Neural cell (in vitro differentiated cells): ENCODE measurements at regions not wholly inside any gene's neighbourhood (a gene's known extent, or its start where the extent isn't known, plus 50 kb on each side); places are given as distances from the start of the nearest gene placed in this dataset.

Experiments used
- H2AFZ ChIP-seq: fragments of 200-600, 300-800 bp; sonication (generic), shearing (Covaris generic); 2 replicates; pipeline ENCODE4 v1.6.0; 2014; ENCODE audit warnings: low read depth, mild to moderate bottlenecking, antibody characterized with exemption, low read length, moderate library complexity
- H3F3A ChIP-seq: fragments of 200-600 bp; shearing (Covaris generic); 2 replicates; pipeline ENCODE4 v1.6.1; 2016; ENCODE audit warnings: mild to moderate bottlenecking, moderate library complexity, mixed read lengths, antibody characterized with exemption, low read length; ENCODE audit not compliant: insufficient read depth, poor library complexity, severe bottlenecking
- H3K27ac ChIP-seq: fragments of 200-600, 300-800 bp; sonication (generic), shearing (Covaris generic); 2 replicates; pipeline ENCODE4 v1.5.1; 2014; ENCODE audit warnings: mild to moderate bottlenecking, low read length, moderate library complexity
- H3K27me3 ChIP-seq: fragments of 300-800, 200-600 bp; sonication (generic), shearing (Covaris generic); 2 replicates; pipeline ENCODE4 v1.6.0; 2014; ENCODE audit warnings: mild to moderate bottlenecking, low read depth, low read length, moderate library complexity; ENCODE audit not compliant: insufficient read depth
- H3K36me3 ChIP-seq: fragments of 300-800, 200-600 bp; sonication (generic), shearing (Covaris generic); 2 replicates; pipeline ENCODE4 v1.5.1; 2014; ENCODE audit warnings: mild to moderate bottlenecking, antibody characterized with exemption, low read length, moderate library complexity; ENCODE audit not compliant: insufficient read depth
- H3K4me2 ChIP-seq: fragments of 300-800, 200-600 bp; sonication (generic), shearing (Covaris generic); 2 replicates; pipeline ENCODE4 v1.6.0; 2014; ENCODE audit warnings: mild to moderate bottlenecking, low read length
- H3K4me3 ChIP-seq: fragments of 300-800, 200-600 bp; sonication (generic), shearing (Covaris generic); 2 replicates; pipeline ENCODE4 v1.5.1; 2014; ENCODE audit warnings: mild to moderate bottlenecking, low read length, moderate library complexity
- H3K79me2 ChIP-seq: fragments of 200-600 bp; shearing (Covaris generic); replicated peaks from 2 replicates; pipeline ENCODE4 v1.6.0; 2014; ENCODE audit warnings: mild to moderate bottlenecking, low read length, moderate library complexity; ENCODE audit not compliant: insufficient read depth
- H3K9ac ChIP-seq: fragments of 300-800, 200-600 bp; sonication (generic), shearing (Covaris generic); 2 replicates; pipeline ENCODE4 v1.6.1; 2016; ENCODE audit warnings: mild to moderate bottlenecking, low read length, mixed read lengths
- H3K9me2 ChIP-seq: fragments of 200-600 bp; shearing (Covaris generic); 2 replicates; pipeline ENCODE4 v1.6.1; 2016; ENCODE audit warnings: mild to moderate bottlenecking, low read length, mixed read lengths; ENCODE audit not compliant: insufficient read depth
- H3K9me3 ChIP-seq: fragments of 200-600, 300-800 bp; sonication (generic), shearing (Covaris generic); 2 replicates; pipeline ENCODE4 v1.6.1; 2016; ENCODE audit warnings: mild to moderate bottlenecking, mixed run types, low read length, moderate library complexity, mixed read lengths
- H4K20me1 ChIP-seq: fragments of 200-600 bp; shearing (Covaris generic); 2 replicates; pipeline ENCODE4 v1.6.1; 2016; ENCODE audit warnings: mild to moderate bottlenecking, mixed run types; ENCODE audit not compliant: insufficient read depth
- CTCF ChIP-seq: fragments of 450-650 bp; IDR thresholded peaks from 2 replicates; pipeline ENCODE4 v1.5.1; 2014; ENCODE audit warnings: antibody characterized with exemption, mild to moderate bottlenecking, moderate library complexity; ENCODE audit not compliant: poor library complexity, severe bottlenecking
- EP300 ChIP-seq: fragments of 450-650 bp; conservative IDR thresholded peaks from 2 replicates; pipeline ENCODE4 v1.6.1; 2014; ENCODE audit warnings: antibody characterized with exemption, mild to moderate bottlenecking, moderate library complexity; ENCODE audit not compliant: poor library complexity, severe bottlenecking
- EZH2 ChIP-seq: fragments of 200-600, 300-800 bp; shearing (Covaris generic), sonication (generic); IDR thresholded peaks from 2 replicates; pipeline ENCODE4 v1.6.1; 2014; ENCODE audit warnings: antibody characterized with exemption, low read length, borderline replicate concordance, mild to moderate bottlenecking; ENCODE audit not compliant: insufficient read depth, poor library complexity, severe bottlenecking
- MXI1 ChIP-seq: fragments of 450-650 bp; conservative IDR thresholded peaks from 2 replicates; pipeline ENCODE4 v1.6.1; 2014; ENCODE audit warnings: antibody characterized with exemption, mild to moderate bottlenecking; ENCODE audit not compliant: poor library complexity, severe bottlenecking
- POLR2AphosphoS5 ChIP-seq: IDR thresholded peaks from 2 replicates; pipeline ENCODE4 v1.6.1; 2012
- RAD21 ChIP-seq: fragments of 450-650 bp; conservative IDR thresholded peaks from 2 replicates; pipeline ENCODE4 v1.6.1; 2014; ENCODE audit warnings: antibody characterized with exemption, mild to moderate bottlenecking, moderate library complexity
- REST ChIP-seq: IDR thresholded peaks from 2 replicates; pipeline ENCODE4 v1.6.1; 2012; ENCODE audit warnings: borderline replicate concordance
- SMC3 ChIP-seq: fragments of 450-650 bp; conservative IDR thresholded peaks from 2 replicates; pipeline ENCODE4 v1.6.1; 2014; ENCODE audit warnings: antibody characterized with exemption, mild to moderate bottlenecking, moderate library complexity; ENCODE audit not compliant: poor library complexity
- TAF1 ChIP-seq: IDR thresholded peaks from 2 replicates; pipeline ENCODE4 v1.6.1; 2012; ENCODE audit warnings: low read depth

- Histone ChIP-seq H3K36me3 (no peaks in the 10 kb centered on the region), H3K9me2 (no peaks in the 10 kb centered on the region), H3K27me3 (no peaks in the 10 kb centered on the region), H3K27ac (no peak overlapping the region), H3K4me3 (no peak overlapping the region), H3K9ac (no peak overlapping the region), H3K9me3 (no peaks in the 10 kb centered on the region), H3K4me2 (no peak overlapping the region), H2AFZ (no peak overlapping the region), H3K79me2 (no peaks in the 10 kb centered on the region), H4K20me1 (no peaks in the 10 kb centered on the region), H3F3A (no peaks in the 10 kb centered on the region)
- TF ChIP-seq REST, result no peak
- TF ChIP-seq POLR2AphosphoS5, result no peak
- no peak for TF ChIP-seq CTCF
- no peak for TF ChIP-seq EZH2
- TF ChIP-seq TAF1, result no peak
- no peak for TF ChIP-seq MXI1
- TF ChIP-seq EP300, result no peak
- no peak for TF ChIP-seq RAD21
- TF ChIP-seq SMC3, result no peak
These were observed 158.1 kb upstream of the USP38 start for GRCh38 chr4:143026459-143027170.

GRCh38 chr4:143035661-143036060 is 149.1 kb upstream of the USP38 start:
- Histone ChIP-seq H3K4me3 (no peak overlapping the region), H3F3A (no peaks in the 10 kb centered on the region), H3K79me2 (no peaks in the 10 kb centered on the region), H3K9ac (no peak overlapping the region), H3K27ac (no peak overlapping the region), H3K9me3 (no peaks in the 10 kb centered on the region), H3K9me2 (no peaks in the 10 kb centered on the region), H3K27me3 (no peaks in the 10 kb centered on the region), H4K20me1 (no peaks in the 10 kb centered on the region), H3K36me3 (no peaks in the 10 kb centered on the region), H3K4me2 (no peak overlapping the region), H2AFZ (no peak overlapping the region)
- TF ChIP-seq EZH2 (no peak), MXI1 (no peak), TAF1 (no peak), POLR2AphosphoS5 (no peak), REST (no peak), CTCF (no peak), EP300 (no peak), SMC3 (no peak)
